WTC11 (cell line): ENCODE measurements at regions not wholly inside any gene's neighbourhood (a gene's known extent, or its start where the extent isn't known, plus 50 kb on each side); places are given as distances from the start of the nearest gene placed in this dataset.

ENCODE experiments used
- ATAC-seq: fragments of 200-7000 bp; cut with Tn5 transposase; 2 replicates; pipeline ENCODE4 v1.10.0; 2021; ENCODE audit warnings: mild to moderate bottlenecking, moderate library complexity
- CTCF ChIA-PET: fragments of 300-600 bp; sonication (Branson Sonifier 250); formaldehyde crosslinking; loops from one replicate; lab custom pipeline; 2021; ENCODE audit warnings: antibody characterized with exemption; lab: Charles Lee
- POLR2A ChIA-PET: fragments of 350-600 bp; sonication (Branson Sonifier 250); formaldehyde crosslinking; loops from one replicate; lab custom pipeline; 2021; ENCODE audit warnings: antibody characterized with exemption; lab: Charles Lee
- DNase-seq: peaks from one replicate; pipeline ENCODE4 v3.0.0; 2021; ENCODE audit warnings: low spot score
- H3K27ac Mint-ChIP-seq: 2 replicates; pipeline ENCODE4 v1.8.0; 2021; ENCODE audit warnings: mixed read lengths
- H3K27me3 Mint-ChIP-seq: 2 replicates; pipeline ENCODE4 v1.8.0; 2021; ENCODE audit warnings: low read depth, mild to moderate bottlenecking, moderate library complexity, mixed read lengths
- H3K36me3 Mint-ChIP-seq: 2 replicates; pipeline ENCODE4 v1.8.0; 2021; ENCODE audit warnings: mixed read lengths
- H3K4me1 Mint-ChIP-seq: 2 replicates; pipeline ENCODE4 v1.8.0; 2022; ENCODE audit warnings: mixed read lengths
- H3K4me3 Mint-ChIP-seq: 2 replicates; pipeline ENCODE4 v1.8.0; 2021; ENCODE audit warnings: mild to moderate bottlenecking, moderate library complexity, mixed read lengths
- H3K9me3 Mint-ChIP-seq: 2 replicates; pipeline ENCODE4 v1.8.0; 2021; ENCODE audit warnings: mixed read lengths
- CREM ChIP-seq: sonication (generic); formaldehyde crosslinking; IDR thresholded peaks from 2 replicates; pipeline ENCODE4 v1.8.1; 2022; ENCODE audit warnings: mild to moderate bottlenecking, missing genetic modification reagents, moderate library complexity
- GABPB1 ChIP-seq: sonication (generic); formaldehyde crosslinking; IDR thresholded peaks from 2 replicates; pipeline ENCODE4 v1.8.1; 2023; ENCODE audit warnings: mild to moderate bottlenecking, missing genetic modification reagents
- HMGA2 ChIP-seq: fragments of 250-450 bp; sonication (Bioruptor Pico); IDR thresholded peaks from 2 replicates; pipeline ENCODE4 v1.4.0; 2021; ENCODE audit warnings: mild to moderate bottlenecking, moderate library complexity
- JUN ChIP-seq: sonication (generic); formaldehyde crosslinking; IDR thresholded peaks from 2 replicates; pipeline ENCODE4 v1.8.0; 2023; ENCODE audit warnings: mild to moderate bottlenecking, missing genetic modification reagents
- NR1H2 ChIP-seq: sonication (generic); formaldehyde crosslinking; IDR thresholded peaks from 2 replicates; pipeline ENCODE4 v1.9.0; 2021; ENCODE audit warnings: mild to moderate bottlenecking, moderate library complexity, missing genetic modification reagents
- OVOL2 ChIP-seq: fragments of 250-450 bp; sonication (Bioruptor Pico); IDR thresholded peaks from 2 replicates; pipeline ENCODE4 v1.9.0; 2021; ENCODE audit warnings: mild to moderate bottlenecking, borderline replicate concordance
- RELA ChIP-seq: sonication (generic); formaldehyde crosslinking; IDR thresholded peaks from 2 replicates; pipeline ENCODE4 v1.8.1; 2022; ENCODE audit warnings: missing genetic modification reagents, mild to moderate bottlenecking, borderline replicate concordance
- TF ChIP-seq, protein P1 (sequence below): fragments of 250-450 bp; sonication (Bioruptor Pico); IDR thresholded peaks from 2 replicates; pipeline ENCODE4 v1.8.0; 2021; ENCODE audit warnings: mild to moderate bottlenecking
- TF ChIP-seq, protein P2 (sequence below): fragments of 200-600 bp; IDR thresholded peaks from 2 replicates; pipeline ENCODE4 v1.8.0; 2022; ENCODE audit warnings: antibody characterized with exemption
- TF ChIP-seq, protein P3 (sequence below): fragments of 250-450 bp; sonication (Bioruptor Pico); IDR thresholded peaks from 2 replicates; pipeline ENCODE4 v1.9.0; 2021; ENCODE audit warnings: mild to moderate bottlenecking, borderline replicate concordance
- TF ChIP-seq, protein P4 (sequence below): sonication (generic); formaldehyde crosslinking; conservative IDR thresholded peaks from 2 replicates; pipeline ENCODE4 v1.8.1; 2022; ENCODE audit warnings: mild to moderate bottlenecking, missing genetic modification reagents
- TF ChIP-seq, protein P5 (sequence below): sonication (generic); formaldehyde crosslinking; IDR thresholded peaks from 2 replicates; pipeline ENCODE4 v1.8.0; 2022; ENCODE audit warnings: mild to moderate bottlenecking, missing genetic modification reagents

DNA sequence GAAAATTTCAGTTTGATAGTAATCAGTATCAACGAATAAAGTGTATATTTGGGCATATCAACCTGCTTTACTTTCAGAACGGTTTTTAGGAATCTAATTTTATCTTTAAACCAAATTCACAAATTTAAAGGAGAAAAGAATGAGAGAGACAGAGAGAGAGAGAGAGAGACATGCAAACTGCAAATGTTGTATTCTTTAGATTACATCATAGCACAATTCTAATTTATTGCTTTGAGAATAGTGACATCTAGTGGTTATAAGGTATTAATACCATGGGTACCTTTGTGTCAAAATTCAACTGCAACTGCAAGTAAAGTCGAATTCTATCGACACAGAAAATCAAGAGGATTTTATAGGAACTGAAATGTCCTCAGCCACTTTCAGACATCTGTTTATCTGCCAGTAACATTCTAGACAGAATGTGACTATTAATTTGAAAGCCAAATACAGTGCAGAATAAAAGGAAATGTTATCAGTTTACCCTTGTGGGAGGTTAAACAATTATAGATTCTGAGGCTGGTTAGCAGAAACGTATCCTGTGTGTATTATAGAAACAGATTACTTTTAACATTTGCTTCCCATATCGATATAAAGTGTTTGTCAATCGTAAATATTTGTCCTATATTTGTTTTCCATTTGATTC lies 529.8 kb upstream of the VRK2 start:
- H3K4me1 Mint-ChIP-seq = peaks cover 6% of the 10 kb centered on the region
- ChIA-PET POLR2A (no interaction called here), CTCF (no interaction called here)
- H3K27me3 Mint-ChIP-seq = no peaks in the 10 kb centered on the region
- ATAC-seq (peak; percentile 36), DNase-seq (no peak)
- TF ChIP-seq, protein P1, sequence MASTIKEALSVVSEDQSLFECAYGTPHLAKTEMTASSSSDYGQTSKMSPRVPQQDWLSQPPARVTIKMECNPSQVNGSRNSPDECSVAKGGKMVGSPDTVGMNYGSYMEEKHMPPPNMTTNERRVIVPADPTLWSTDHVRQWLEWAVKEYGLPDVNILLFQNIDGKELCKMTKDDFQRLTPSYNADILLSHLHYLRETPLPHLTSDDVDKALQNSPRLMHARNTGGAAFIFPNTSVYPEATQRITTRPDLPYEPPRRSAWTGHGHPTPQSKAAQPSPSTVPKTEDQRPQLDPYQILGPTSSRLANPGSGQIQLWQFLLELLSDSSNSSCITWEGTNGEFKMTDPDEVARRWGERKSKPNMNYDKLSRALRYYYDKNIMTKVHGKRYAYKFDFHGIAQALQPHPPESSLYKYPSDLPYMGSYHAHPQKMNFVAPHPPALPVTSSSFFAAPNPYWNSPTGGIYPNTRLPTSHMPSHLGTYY = no peak
- peak; percentile 50 for TF ChIP-seq GABPB1
- no peak for TF ChIP-seq RELA (CRISPR knock-in tag)
- TF ChIP-seq, protein P2, sequence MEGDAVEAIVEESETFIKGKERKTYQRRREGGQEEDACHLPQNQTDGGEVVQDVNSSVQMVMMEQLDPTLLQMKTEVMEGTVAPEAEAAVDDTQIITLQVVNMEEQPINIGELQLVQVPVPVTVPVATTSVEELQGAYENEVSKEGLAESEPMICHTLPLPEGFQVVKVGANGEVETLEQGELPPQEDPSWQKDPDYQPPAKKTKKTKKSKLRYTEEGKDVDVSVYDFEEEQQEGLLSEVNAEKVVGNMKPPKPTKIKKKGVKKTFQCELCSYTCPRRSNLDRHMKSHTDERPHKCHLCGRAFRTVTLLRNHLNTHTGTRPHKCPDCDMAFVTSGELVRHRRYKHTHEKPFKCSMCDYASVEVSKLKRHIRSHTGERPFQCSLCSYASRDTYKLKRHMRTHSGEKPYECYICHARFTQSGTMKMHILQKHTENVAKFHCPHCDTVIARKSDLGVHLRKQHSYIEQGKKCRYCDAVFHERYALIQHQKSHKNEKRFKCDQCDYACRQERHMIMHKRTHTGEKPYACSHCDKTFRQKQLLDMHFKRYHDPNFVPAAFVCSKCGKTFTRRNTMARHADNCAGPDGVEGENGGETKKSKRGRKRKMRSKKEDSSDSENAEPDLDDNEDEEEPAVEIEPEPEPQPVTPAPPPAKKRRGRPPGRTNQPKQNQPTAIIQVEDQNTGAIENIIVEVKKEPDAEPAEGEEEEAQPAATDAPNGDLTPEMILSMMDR = peak; percentile 43; the same call in 1 of the 2 replicates
- peaks cover 1% of the 10 kb centered on the region for H3K9me3 Mint-ChIP-seq
- no peak overlapping the region for H3K27ac Mint-ChIP-seq
- H3K4me3 Mint-ChIP-seq = no peak overlapping the region
- H3K36me3 Mint-ChIP-seq = no peaks in the 10 kb centered on the region

DNA sequence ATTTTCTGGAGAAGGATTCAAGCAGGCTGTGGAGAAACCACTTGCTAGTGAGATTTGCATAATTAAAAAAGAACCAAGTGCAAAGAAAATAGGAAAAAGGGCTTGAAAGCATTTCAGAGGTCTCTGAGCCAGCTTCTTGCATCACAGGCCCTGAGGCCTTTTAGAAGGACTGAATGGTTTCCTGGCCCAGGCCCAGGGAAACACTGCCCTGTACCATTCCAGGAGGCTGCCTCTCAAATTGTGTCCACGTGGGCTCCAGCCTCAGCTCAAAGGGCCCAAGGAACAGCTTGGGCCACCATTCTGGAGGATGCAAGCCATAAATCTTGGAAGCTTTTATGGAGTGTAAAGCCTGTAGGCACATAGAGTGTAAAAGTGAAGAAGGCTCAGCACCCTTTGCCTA lies 523.3 kb upstream of the VRK2 start:
- CTCF ChIA-PET = no interaction called here
- POLR2A ChIA-PET = no interaction called here
- H3K36me3 Mint-ChIP-seq = no peaks in the 10 kb centered on the region
- no peaks in the 10 kb centered on the region for H3K27me3 Mint-ChIP-seq
- ATAC-seq (no peak), DNase-seq (no peak)
- H3K4me1 Mint-ChIP-seq = peaks cover 6% of the 10 kb centered on the region
- no peak overlapping the region for H3K27ac Mint-ChIP-seq
- no peak for TF ChIP-seq NR1H2 (CRISPR knock-in tag)
- H3K9me3 Mint-ChIP-seq = peaks cover 14% of the 10 kb centered on the region
- no peak overlapping the region for H3K4me3 Mint-ChIP-seq

DNA sequence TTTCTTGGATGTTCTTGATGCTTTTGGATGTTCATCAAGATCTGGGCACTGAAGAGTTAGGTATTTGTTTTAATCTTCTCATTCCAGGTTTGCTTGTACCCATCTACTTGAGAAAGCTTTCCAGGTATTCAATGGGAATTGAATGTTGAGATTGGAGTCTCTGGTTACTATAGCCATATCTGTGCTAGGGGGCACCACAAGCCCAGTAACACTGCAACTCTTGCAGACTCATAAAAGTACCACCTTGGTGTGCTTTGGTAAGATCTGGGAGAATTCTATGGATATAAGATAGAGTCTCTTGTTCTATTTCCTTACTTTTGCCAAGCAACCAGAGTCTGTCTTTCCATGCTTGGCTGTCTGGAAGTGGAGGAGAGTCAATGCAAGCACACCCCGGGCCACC lies 518.9 kb upstream of the VRK2 start:
- TF ChIP-seq, protein P3, sequence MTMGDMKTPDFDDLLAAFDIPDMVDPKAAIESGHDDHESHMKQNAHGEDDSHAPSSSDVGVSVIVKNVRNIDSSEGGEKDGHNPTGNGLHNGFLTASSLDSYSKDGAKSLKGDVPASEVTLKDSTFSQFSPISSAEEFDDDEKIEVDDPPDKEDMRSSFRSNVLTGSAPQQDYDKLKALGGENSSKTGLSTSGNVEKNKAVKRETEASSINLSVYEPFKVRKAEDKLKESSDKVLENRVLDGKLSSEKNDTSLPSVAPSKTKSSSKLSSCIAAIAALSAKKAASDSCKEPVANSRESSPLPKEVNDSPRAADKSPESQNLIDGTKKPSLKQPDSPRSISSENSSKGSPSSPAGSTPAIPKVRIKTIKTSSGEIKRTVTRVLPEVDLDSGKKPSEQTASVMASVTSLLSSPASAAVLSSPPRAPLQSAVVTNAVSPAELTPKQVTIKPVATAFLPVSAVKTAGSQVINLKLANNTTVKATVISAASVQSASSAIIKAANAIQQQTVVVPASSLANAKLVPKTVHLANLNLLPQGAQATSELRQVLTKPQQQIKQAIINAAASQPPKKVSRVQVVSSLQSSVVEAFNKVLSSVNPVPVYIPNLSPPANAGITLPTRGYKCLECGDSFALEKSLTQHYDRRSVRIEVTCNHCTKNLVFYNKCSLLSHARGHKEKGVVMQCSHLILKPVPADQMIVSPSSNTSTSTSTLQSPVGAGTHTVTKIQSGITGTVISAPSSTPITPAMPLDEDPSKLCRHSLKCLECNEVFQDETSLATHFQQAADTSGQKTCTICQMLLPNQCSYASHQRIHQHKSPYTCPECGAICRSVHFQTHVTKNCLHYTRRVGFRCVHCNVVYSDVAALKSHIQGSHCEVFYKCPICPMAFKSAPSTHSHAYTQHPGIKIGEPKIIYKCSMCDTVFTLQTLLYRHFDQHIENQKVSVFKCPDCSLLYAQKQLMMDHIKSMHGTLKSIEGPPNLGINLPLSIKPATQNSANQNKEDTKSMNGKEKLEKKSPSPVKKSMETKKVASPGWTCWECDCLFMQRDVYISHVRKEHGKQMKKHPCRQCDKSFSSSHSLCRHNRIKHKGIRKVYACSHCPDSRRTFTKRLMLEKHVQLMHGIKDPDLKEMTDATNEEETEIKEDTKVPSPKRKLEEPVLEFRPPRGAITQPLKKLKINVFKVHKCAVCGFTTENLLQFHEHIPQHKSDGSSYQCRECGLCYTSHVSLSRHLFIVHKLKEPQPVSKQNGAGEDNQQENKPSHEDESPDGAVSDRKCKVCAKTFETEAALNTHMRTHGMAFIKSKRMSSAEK = no peak
- TF ChIP-seq JUN (CRISPR knock-in tag) (no peak), OVOL2 (no peak), CREM (no peak), HMGA2 (no peak)
- TF ChIP-seq, protein P4, sequence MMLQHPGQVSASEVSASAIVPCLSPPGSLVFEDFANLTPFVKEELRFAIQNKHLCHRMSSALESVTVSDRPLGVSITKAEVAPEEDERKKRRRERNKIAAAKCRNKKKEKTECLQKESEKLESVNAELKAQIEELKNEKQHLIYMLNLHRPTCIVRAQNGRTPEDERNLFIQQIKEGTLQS = no peak
- TF ChIP-seq, protein P5, sequence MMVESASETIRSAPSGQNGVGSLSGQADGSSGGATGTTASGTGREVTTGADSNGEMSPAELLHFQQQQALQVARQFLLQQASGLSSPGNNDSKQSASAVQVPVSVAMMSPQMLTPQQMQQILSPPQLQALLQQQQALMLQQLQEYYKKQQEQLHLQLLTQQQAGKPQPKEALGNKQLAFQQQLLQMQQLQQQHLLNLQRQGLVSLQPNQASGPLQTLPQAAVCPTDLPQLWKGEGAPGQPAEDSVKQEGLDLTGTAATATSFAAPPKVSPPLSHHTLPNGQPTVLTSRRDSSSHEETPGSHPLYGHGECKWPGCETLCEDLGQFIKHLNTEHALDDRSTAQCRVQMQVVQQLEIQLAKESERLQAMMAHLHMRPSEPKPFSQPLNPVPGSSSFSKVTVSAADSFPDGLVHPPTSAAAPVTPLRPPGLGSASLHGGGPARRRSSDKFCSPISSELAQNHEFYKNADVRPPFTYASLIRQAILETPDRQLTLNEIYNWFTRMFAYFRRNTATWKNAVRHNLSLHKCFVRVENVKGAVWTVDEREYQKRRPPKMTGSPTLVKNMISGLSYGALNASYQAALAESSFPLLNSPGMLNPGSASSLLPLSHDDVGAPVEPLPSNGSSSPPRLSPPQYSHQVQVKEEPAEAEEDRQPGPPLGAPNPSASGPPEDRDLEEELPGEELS (CRISPR knock-in tag) = no peak
- TF ChIP-seq, protein P1 = no peak
- H3K9me3 Mint-ChIP-seq = peaks cover 4% of the 10 kb centered on the region
- no peak overlapping the region for H3K27ac Mint-ChIP-seq
- no peak overlapping the region for H3K4me3 Mint-ChIP-seq
- no peak for DNase-seq
- no peaks in the 10 kb centered on the region for H3K27me3 Mint-ChIP-seq
- H3K4me1 Mint-ChIP-seq = no peaks in the 10 kb centered on the region
- no peaks in the 10 kb centered on the region for H3K36me3 Mint-ChIP-seq
- ChIA-PET CTCF (interaction anchor here (1.0 to 1.2 kb wide), 2 partner anchors 174 to 191 kb away, joined by 3 read pairs; no protein-coding TSS in a partner anchor), POLR2A (no interaction called here)
- ATAC-seq = peak; percentile 60; the same call in 1 of the 2 replicates
